ENCODE measurements at regions not wholly inside any gene's neighbourhood (a gene's known extent, or its start where the extent isn't known, plus 50 kb on each side); places are given as distances from the start of the nearest gene placed in this dataset.
"Not testable (repeated sequence)": the region's sequence is repeated elsewhere in the genome, so short reads cannot be mapped to it uniquely, and the experiment has no call there.

DNA sequence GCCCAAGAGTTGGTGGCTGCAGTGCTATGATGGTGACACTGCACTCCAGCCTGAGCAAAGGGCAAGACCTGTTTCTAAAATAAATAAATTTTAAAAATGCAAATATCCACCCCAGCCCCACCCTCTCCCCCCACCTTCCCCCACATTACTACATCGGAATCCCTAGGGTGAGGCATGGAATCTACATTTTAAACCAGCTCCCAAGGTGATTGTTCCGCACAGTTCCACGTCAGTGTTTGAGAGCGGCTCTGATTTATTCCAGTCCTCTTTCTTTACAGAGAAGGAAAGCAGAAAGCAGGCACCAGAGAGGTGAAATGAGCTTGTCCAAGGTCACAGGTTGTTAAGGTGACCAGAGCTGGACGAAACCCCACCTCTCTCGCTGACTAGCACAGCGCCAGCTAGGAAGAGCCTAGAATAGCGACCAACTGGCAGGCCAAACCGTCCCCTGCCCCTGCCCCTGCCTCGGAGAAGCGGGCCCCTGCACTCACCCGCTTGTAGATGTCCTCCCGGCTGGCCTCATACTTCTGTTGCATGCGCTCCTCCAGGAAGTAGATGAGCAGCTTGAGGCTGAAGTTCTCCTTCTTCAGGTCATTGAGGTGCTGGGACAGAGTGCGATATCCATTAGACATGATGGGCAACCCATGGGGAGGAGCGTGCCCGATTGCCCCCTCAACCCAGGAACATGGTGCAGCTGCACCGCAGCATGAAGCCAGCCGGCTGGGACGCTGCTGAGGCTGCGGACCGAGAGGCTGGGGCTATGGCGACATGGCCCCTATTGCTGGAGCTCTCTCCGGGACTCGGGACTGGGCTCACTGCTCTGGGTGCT is 103.7 kb upstream of the NBPF26 start:
- DNase-seq: not testable (repeated sequence)

DNA sequence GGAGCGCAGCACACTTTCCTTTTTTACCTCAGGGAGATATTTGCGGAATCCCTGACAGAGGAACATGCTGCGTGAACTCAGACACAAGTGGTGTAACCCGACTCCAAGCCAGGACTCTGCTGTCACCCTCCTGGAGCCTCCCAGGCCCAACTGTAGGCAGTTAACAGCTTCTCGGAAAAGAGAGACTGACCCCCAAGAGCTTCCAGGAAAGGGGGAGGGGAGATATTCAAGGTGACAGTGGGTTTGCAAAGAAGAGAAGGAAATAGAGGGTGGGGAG is 103.1 kb upstream of the NBPF26 start:
- not testable (repeated sequence) for DNase-seq

DNA sequence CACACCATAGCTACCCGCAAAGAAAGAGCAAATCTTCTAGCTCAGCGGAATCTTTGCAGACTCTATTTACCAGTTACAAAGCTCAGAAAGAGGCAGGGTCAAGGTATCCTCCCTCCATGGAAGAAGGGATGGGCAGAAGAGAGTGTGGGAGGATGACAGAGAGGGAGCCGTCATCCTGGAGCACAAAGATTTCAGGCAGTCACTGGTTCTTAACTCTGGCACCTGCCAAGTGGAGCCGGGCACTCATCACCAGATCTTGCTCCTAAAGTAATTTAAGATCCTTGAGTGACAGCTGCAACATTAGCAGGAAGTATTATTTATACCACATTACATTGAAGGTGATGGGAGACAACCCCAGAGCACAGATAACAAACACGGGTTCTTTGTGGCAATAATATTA is 102.5 kb upstream of the NBPF26 start:
- not testable (repeated sequence) for DNase-seq

DNA sequence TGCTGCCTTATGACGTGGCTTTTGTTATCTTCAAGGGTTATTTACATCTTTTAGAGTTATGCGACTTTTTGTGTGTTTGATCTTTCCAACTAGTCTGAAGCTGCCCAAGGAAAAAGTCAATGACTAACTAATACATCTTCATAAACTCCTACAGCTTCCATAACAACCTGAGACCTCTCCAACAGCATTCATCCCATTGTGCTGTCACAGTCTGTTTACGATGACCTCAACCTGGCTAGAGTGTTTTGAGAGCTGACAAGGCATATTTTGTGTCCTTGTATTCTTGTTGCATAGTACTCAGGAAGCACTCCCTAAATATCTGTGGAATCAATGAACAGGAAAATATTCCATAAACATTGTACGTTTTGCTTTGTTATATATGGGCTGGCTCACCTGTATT is 100.2 kb upstream of the NBPF26 start:
- not testable (repeated sequence) for DNase-seq

DNA sequence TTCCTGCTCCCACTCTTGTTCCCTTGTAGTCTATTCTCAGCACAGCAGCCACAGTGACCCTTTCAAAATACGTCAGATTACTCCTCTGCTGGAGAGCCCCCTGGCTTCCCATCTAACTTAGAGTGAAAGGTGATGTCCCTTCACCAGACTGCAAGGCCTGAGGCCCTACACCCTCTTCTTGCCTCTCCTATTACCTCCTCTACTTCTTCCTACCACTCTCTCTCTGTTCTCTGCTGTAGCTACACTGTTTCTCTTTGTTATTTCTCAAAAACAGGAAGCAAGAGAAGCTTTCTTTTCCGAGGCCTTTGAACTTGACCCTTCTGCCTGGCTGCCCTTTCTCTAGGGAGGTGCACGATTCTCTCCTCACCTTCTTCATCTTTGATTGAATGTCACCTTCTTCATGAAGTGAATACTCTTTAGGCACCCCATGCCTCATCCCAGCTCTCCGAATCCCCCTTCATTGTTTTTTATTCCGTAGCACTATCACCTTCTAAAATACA is 99.1 kb upstream of the NBPF26 start:
- DNase-seq: not testable (repeated sequence)

DNA sequence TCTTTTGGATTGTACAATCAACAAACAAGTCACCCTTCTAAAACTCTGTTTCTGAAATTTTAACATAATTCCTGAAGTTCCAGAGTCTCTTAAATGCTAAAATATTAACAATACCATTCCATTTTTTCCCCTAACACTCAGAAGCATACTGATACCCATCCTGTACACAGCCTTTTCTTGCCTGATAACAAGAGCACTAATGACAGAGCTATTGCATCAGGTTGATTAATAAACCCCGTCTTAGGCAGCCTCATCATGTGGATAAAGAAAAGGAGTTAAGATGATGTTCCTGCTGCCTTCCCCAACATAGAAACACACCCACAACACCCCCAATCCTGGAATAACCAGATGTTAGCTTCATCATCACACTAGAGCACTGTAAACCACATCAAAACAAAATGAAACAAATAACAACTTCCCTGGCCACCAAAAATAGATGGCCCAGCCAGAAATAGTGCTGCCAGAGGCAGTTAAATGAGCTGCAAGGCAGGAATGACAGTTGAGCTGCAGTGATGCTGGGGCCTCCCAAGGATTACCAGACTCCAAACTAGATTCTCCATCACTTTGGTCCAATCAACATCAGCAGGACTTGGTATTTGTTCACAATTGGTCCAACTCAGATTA is 93.8 kb upstream of the NBPF26 start:
- DNase-seq: not testable (repeated sequence)

DNA sequence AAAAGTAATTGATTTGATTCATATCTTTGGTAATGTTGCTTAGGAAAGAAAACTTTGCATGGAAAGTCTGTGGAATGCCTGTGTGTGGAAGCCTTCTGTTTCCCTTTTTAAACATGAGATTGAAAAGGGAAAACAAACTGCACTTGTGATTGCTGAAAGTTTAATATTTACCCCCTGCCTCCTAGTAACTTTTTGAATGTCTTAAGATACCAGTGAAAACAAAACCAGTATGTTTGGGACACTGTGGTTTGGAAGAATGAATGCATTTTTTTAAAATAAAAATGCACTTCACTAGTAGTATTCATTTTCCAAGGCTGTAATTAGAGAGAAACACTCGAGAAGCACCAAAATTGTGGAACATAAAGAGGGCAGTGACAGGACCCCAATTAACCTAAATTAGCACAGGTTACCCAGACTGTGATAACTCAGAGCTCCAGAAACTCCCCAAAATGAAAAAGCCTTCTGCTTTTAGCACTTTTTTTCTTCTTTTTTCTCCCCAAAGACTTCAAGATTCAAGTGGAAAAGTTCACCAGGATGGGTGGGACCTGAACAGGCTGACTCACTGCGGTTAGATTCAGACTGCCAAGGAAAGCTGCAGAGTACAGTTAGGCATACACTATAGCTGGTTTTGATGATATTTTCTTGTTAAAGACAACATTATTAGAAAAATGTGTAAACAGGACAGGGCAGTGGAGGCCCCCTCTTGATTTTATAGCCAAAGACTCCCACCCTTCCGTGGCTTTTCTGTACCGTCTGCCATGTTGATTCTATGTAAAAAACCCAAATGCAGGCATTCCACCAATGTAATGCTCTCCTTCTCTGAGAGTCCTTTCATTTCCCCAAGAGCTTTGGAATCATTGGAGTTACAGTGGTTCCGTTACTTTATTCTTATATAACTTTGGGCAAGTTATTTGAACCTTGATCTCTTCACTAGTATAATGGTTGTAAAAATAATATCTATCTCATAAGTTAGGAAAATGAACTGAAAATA is 88.6 kb upstream of the NBPF26 start:
- DNase-seq: not testable (repeated sequence)

DNA sequence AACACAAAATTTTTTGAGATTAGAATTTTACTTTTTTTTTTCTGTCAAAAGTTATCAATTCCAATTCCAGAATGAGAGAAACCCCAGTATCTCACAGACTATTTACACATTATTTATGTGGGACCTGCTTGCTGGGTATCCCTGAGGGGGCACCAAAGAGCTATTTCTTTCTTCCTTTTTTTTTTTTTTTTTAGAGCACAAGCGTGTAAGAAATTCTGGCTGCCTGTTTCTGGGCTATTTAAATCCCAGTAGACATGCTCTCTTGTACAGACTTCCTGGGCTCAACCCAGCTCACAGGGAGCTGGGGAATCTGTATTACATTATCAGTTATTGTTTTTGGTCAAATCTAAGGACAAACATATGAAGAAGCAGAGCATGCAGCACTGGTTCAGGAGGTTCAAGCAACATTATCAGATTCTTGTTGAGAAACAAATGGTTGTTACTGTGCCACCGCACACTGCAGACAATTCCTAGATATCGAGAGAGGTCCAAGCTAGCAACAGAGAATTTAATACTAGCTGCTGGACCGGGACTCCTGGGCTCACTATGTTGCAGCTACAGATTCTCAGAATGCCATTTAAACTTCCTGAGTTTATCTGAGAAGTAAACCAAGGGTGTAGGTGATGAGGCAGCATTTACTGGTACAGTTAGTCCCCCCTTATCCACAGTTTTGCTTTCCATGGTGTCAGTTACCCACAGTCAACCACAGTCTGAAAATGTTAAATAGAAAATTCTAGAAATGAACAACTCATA is 83.3 kb upstream of the NBPF26 start:
- DNase-seq: not testable (repeated sequence)

DNA sequence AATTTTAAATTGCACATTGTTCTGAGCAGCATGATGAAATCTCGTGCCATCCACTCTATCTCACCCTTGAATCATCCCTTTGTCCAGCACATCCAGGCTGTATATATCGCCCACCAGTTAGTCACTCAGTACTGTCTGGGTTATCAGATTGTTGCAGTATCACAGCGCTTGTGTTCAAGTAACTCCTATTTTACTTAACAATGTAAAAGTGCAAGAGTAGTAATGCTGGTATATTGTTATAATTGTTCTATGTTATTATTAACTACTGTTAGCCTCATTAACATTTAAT is 82.8 kb upstream of the NBPF26 start:
- not testable (repeated sequence) for DNase-seq

DNA sequence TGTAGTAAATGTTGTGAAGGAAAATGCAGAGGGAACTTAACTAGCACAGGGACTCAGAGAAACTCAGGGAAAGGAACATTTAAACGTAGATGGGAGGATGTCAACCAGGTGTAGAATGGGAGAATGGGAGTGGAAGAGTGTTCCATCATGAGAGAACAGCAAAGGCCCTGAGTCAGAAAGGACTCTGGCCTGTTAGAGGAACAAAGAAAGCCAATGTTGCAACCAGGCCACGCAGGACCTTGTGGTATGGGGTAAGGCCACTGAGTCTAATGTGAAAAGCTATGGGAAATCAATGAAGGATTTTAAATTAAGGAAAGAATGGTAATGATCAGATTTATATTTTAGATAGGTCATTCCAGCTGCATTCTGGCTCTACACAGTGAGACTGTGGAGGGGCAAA is 76.6 kb upstream of the NBPF26 start:
- DNase-seq: not testable (repeated sequence)

DNA sequence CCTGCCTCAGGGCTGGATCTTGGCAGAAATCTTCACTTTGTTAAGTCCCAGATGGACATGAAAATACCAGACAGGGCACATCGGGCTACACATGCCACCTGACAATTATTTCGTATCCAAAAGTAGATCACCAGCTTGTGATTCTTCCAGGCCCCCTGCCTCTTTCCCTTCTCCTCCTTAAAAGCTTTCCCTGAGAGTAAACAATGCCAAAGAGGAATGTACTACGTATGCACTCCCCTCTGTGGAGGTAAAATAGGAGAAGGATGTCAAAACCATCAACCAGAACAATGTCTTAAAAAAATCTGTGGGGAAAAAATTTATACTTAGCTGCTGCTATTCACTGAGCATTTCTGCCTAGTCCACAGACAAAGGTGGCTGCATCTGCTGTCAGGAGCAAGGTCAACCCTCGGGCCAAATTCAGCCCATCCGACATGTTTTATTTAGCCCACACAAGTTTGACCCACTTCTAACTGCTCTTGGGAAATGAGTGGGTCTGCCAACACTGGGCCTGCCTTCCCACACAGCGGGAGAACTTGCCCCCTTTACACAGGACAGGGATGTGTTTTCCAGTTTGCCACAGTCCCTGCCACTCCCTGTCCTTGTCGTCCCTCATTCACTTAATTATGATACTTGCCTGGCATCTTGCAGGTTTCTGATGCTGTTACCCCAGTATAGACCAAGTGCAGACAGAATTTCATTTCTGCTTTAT is 74.7 kb upstream of the NBPF26 start:
- not testable (repeated sequence) for DNase-seq

DNA sequence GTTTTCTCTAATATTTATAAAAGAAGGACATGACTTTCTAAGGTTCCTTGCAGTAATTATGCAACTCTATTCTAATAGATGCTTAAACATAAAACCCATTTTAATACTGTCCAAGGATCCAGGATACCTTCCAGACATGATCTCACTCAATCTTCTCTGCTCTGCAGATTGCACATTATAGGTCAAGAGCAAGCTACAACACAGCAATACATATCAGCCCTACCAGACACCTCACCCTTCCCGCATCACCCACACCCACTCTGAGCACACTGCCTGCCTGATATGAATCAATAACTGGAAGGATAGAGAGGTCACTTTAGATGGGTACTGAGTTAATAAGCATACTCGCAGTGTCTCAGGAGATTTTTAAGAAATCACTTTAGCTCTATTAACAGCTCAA is 74.0 kb upstream of the NBPF26 start:
- not testable (repeated sequence) for DNase-seq

DNA sequence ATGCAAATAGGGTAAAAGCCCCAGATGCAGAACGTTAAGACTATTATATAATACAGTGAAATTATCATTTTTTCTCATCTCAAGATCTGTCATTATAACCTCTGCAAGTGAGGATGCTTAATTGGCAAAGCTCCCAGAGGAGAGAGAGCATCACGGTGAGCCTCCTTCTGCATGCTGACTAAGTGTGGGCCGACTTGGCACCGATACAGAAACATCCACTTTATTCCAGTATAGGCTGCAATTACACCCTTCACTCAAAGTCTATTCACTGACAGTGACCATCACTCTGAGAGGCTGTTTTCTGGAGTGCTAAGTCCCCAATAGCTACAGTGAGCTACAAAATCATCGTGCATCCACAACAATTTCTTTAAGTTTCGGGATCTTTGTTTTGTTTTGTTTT is 69.6 kb upstream of the NBPF26 start:
- DNase-seq: not testable (repeated sequence)

DNA sequence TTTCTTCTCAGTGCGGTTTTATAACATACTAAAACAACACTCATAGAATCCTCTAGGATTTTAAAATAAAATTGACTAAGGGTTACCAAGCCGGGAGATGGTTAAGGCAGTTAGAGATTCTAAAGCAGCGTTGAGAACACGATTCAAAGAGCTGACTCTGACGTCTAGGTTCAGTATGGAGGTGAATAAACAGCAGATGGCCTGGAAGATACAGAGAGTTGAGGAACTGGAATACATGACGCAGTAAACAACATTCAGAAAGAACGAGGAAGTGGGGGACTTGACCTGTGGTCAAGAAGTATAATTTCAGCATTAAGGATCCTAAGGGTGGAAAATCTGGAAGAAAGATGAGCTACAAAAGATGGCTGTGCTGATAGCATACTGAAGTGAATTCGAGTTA is 68.4 kb upstream of the NBPF26 start:
- DNase-seq: not testable (repeated sequence)

DNA sequence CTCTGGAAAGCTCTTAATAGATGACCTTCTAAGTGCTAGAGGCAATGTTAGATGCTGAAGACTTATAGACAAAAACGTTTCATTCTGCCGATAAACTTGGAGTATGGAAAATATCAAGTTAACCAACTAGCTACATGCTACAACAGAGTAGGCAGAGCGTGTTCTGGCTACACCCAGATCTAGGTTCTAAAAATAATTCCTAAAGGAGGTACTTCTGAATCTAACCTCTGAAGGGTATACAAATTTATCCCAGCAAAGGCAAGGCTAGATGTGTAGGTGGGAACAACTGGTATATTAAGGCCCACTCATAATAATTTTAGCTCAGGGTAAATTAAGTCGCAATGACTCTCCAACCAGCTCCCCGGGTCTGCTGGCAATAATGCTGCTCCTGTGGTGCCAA is 67.6 kb upstream of the NBPF26 start:
- not testable (repeated sequence) for DNase-seq

DNA sequence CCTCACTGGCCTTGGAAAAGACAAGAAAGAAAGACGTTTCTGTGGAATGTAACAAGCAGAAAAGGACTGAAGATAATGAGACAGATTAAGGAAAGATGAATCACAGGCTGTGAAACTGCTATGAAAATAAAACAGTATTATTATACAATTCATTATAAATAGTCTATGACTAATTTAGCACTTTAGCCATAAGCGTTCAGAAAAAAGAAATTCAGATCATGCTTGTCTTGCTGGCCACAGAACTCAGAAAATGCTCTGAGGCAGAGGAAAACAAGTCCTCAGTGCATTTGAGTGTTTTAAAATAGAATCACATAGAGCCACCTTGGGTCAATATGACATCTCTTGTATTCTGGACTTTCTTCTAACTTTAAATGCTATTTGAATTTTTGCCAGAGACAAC is 65.9 kb upstream of the NBPF26 start:
- not testable (repeated sequence) for DNase-seq

DNA sequence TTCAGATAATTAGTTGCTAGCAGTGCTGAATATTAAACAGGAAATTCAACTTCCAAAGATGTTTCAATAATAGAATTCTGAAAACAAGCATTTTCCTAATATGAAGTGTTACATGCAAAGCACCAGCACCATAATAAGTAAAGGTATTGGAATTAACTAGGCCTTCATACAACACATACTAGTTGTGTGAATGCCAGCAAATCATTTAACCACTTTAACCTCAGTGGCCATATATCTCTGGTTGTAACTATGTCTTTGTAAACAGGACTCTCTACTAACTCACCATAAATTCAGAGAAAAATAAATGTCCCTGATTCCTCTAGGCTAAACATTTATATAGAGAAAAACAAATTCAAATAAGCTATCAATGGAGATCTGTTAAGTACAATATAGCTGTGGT is 65.1 kb upstream of the NBPF26 start:
- DNase-seq: not testable (repeated sequence)

DNA sequence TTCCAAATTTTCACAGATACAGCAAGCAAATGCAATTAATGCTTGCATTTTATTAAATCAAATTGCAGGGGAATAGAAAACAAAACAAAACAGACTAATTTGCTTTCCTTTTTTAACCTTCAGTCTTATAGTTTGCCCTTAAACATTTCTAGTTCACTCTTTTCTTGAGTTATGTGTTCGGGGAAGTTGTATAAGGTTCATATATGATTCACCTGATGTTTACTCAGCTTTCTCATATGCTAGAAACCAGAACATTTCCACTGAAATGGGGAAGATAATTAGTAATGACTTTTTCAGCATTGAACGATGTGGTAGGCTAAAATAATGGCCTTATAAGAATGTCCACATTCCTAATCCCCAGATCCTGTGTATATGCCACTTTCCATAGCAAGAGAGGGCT is 64.6 kb upstream of the NBPF26 start:
- not testable (repeated sequence) for DNase-seq

DNA sequence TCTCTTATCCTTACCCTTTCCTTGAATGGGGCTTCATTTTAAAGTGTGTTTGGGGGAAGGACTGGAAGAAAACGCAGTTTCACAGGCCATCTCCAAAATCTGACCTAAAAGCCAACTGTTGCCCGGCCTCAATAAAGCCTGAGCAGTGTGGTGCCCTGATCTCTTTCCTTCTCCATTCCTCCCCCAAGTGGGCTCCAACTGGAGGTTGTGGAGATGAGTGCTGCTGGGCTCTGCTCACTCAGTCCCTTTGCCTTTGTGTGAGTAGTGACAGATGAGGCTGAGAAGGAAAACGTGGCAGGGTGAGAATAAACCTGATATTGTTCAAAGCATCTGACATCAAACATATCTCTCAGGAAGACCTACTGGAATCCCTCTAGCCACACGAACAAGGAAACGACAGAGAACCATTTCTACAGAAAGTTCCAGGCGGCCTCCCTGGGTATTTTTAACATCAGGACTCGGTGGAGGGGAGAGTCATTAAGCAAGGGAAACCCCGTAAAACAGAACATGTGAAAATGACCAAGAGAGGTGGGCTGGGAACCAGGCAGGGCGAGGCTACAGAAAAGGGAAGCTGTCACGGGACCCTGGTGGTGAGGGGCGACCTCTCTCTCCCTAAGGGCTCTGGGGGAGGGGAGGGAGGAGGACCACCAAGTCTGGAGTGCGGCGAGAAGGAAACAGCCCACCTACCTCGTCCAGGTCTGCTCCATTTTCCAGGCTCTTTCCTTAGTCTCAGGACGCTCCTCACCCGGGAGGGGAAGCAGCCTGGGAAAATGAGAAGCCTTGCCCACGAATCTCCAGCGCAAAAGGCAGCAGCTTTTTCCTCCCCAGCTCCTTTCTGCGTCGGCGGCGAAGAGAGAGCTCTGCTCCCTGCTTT is 59.1 kb upstream of the NBPF26 start:
- DNase-seq: not testable (repeated sequence)

DNA sequence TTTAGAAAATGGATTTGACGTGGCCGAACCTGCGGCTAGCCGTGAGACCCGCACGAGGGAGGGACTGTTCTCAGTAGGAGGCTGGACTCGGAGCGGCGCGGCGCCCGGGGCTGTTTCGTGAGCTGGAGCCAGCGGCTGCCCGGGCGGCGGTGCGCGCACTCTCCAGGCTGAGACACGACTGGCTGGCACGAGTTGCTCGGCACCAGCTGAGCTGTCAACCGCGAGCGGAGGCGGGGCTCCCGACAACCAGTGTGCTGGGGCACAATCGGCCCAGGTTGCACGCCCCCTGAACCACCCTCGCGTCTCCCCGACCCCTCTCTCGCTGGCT is 58.5 kb upstream of the NBPF26 start:
- DNase-seq: not testable (repeated sequence)

DNA sequence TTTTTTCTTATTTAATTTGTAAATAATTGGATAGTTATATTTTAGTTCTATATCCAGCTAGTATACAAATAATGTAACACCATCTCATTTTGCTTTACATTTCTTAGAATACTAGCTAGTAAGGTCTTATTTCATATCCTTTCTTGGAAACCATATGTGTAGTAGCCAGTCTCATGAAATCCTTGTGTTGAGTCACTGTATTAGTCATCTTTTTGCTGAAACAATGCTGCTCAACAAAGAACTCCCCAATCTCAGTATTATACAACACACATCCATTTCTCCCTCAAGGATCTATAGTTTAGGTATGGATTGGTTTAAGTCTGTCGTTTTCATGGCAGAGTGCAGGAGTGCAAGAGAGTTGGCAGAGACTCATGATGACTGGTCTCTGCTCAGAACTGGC is 55.6 kb upstream of the NBPF26 start:
- DNase-seq: not testable (repeated sequence)
